Uterus (tissue), 2 donors: ENCODE measurements at regions not wholly inside any gene's neighbourhood (a gene's known extent, or its start where the extent isn't known, plus 50 kb on each side); places are given as distances from the start of the nearest gene placed in this dataset.

Experiments
- POLR2A ChIP-seq, 2 donors: fragments of 450-650 bp; IDR thresholded peaks; one replicate each; pipeline ENCODE4 v1.6.1; 2016; ENCODE audit warnings: antibody characterized with exemption in 2 of 2, mild to moderate bottlenecking in 1 of 2, moderate library complexity in 1 of 2
- TF ChIP-seq, protein P1 (sequence below), 4 experiments: fragments of 200-600 bp in 2 of 4; fragments of 450-650 bp in 2 of 4; sonication (generic) in 2 of 4; IDR thresholded peaks; one replicate each; pipeline ENCODE4 v1.5.1; 2016 to 2019; ENCODE audit warnings: antibody characterized with exemption in 4 of 4, mild to moderate bottlenecking in 2 of 4, moderate library complexity in 1 of 4

GRCh38 chr6:45763281-45763680, 252.4 kb downstream of the CLIC5 start:
- TF ChIP-seq, protein P1, sequence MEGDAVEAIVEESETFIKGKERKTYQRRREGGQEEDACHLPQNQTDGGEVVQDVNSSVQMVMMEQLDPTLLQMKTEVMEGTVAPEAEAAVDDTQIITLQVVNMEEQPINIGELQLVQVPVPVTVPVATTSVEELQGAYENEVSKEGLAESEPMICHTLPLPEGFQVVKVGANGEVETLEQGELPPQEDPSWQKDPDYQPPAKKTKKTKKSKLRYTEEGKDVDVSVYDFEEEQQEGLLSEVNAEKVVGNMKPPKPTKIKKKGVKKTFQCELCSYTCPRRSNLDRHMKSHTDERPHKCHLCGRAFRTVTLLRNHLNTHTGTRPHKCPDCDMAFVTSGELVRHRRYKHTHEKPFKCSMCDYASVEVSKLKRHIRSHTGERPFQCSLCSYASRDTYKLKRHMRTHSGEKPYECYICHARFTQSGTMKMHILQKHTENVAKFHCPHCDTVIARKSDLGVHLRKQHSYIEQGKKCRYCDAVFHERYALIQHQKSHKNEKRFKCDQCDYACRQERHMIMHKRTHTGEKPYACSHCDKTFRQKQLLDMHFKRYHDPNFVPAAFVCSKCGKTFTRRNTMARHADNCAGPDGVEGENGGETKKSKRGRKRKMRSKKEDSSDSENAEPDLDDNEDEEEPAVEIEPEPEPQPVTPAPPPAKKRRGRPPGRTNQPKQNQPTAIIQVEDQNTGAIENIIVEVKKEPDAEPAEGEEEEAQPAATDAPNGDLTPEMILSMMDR (IDR thresholded peaks at IDR 0.05) = no peak
- TF ChIP-seq POLR2A (IDR thresholded peaks at IDR 0.05) = no peak
